Uterus (tissue), 3 donors: ENCODE measurements at regions not wholly inside any gene's neighbourhood (a gene's known extent, or its start where the extent isn't known, plus 50 kb on each side); places are given as distances from the start of the nearest gene placed in this dataset.

Source experiments
- DNase-seq, 2 donors: peaks; one replicate each; pipeline ENCODE4 v3.0.0-alpha.2; 2019 to 2020
- H3K27ac ChIP-seq, 2 donors: fragments of 200-600 bp; sonication (generic); 1 replicate in 1 of 2; 2 replicates in 1 of 2; pipeline ENCODE4 v1.5.1; 2016 to 2018
- H3K27me3 ChIP-seq, 2 donors: fragments of 200-600 bp; sonication (generic); one replicate each; pipeline ENCODE4 v1.5.1; 2018 to 2019; ENCODE audit warnings: control low read depth in 1 of 2
- H3K36me3 ChIP-seq, 2 donors: fragments of 200-600 bp; sonication (generic); one replicate each; pipeline ENCODE4 v1.5.1; 2019; ENCODE audit warnings: control low read depth in 1 of 2
- H3K4me1 ChIP-seq, 2 donors: fragments of 200-600 bp; sonication (generic); one replicate each; pipeline ENCODE4 v1.5.1; 2018 to 2019; ENCODE audit warnings: control low read depth in 1 of 2
- H3K4me3 ChIP-seq, 2 donors: fragments of 200-600 bp; sonication (generic); 1 replicate in 1 of 2; 2 replicates in 1 of 2; pipeline ENCODE4 v1.5.1; 2018 to 2019; ENCODE audit warnings: mild to moderate bottlenecking in 1 of 2
- H3K9me3 ChIP-seq, 2 donors: fragments of 200-600 bp; sonication (generic); one replicate each; pipeline ENCODE4 v1.5.1; 2019; ENCODE audit warnings: control low read depth in 1 of 2
- CTCF ChIP-seq, 4 experiments: fragments of 200-600 bp in 2 of 4; fragments of 450-650 bp in 2 of 4; sonication (generic) in 2 of 4; IDR thresholded peaks; one replicate each; pipeline ENCODE4 v1.5.1; 2016 to 2019; ENCODE audit warnings: antibody characterized with exemption in 4 of 4, mild to moderate bottlenecking in 2 of 4, moderate library complexity in 1 of 4
- POLR2A ChIP-seq, 2 donors: fragments of 450-650 bp; IDR thresholded peaks; one replicate each; pipeline ENCODE4 v1.6.1; 2016; ENCODE audit warnings: antibody characterized with exemption in 2 of 2, mild to moderate bottlenecking in 1 of 2, moderate library complexity in 1 of 2
- intact Hi-C: fragments of 100-400 bp; cut with DNase I; formaldehyde crosslinking; loops from one replicate; pipeline ENCODE4 v1.15.1; 2023; ENCODE audit warnings: low total_unique reads
- donor health status: DM: yes; HTN: yes; CAD: no.

DNA sequence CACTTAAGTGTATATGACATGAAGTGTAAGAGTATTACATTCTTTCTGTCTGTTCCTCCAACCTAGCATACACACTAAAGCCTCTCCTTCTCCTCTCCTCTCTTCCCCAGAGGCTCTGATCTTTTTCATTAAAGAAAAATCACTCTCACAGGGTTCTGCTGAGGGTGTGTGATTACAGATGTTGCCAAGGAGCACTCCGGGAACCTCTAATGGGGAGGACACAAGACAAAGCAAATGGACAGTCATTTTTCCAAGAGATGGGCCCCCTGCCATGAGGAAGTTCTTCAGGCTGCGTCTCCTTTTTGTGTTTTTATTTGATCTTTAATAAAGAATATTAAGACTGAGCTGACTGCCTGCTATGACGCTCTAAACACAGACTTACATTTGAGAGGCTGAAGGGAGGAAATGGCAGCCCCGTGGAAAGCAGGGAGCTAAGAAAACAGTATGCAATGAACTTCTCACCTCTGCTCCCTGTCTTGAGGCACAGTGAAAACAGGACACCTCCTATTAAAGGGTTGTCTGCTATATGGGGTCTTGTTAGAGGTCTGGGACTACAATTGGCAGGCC is 578.1 kb downstream of the PIK3C3 start:
- TF ChIP-seq CTCF (IDR thresholded peaks at IDR 0.05) = no peak
- TF ChIP-seq POLR2A (IDR thresholded peaks at IDR 0.05) = no peak
- H3K4me3 ChIP-seq = no peak overlapping the region
- intact Hi-C loops = no loop called here
- H3K9me3 ChIP-seq = no peaks in the 10 kb centered on the region
- H3K27ac ChIP-seq = peak overlapping the region; percentile 28 to 36
- H3K4me1 ChIP-seq = no peaks in the 10 kb centered on the region
- no peaks in the 10 kb centered on the region for H3K36me3 ChIP-seq
- H3K27me3 ChIP-seq = no peaks in the 10 kb centered on the region
- DNase-seq = no peak

GRCh38 chr18:42533616-42534015 is 578.6 kb downstream of the PIK3C3 start:
- H3K4me3 ChIP-seq = no peak overlapping the region
- intact Hi-C loops = no loop called here
- DNase-seq = no peak
- H3K27ac ChIP-seq = peak overlapping the region; percentile 28 to 36
- H3K27me3 ChIP-seq = no peaks in the 10 kb centered on the region
- TF ChIP-seq POLR2A (IDR thresholded peaks at IDR 0.05) (no peak), CTCF (IDR thresholded peaks at IDR 0.05) (no peak)
- no peaks in the 10 kb centered on the region for H3K36me3 ChIP-seq
- H3K4me1 ChIP-seq = no peaks in the 10 kb centered on the region
- no peaks in the 10 kb centered on the region for H3K9me3 ChIP-seq

DNA sequence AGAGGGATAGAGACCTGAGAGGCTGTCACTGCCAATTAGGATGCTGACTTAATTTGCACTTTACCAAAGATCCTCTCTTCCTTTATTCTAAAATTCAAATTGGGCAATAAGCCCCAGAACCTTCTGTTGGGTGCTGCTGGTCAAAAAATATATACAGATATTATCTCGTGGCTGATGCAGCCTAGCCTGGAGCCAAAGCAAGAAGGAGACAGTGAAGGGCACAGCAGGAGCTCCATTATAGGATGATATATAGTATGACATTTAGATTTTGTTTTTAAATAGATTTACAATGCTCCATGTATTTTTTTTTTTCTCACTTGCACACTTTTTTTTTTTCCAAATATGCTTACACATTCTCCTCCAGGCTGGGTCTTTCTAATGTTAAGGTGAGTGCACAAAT is 579.3 kb downstream of the PIK3C3 start:
- intact Hi-C loops = no loop called here
- no peak for DNase-seq
- H3K9me3 ChIP-seq = no peaks in the 10 kb centered on the region
- H3K27me3 ChIP-seq = no peaks in the 10 kb centered on the region
- no peaks in the 10 kb centered on the region for H3K36me3 ChIP-seq
- no peak overlapping the region for H3K4me3 ChIP-seq
- no peaks in the 10 kb centered on the region for H3K4me1 ChIP-seq
- TF ChIP-seq CTCF (IDR thresholded peaks at IDR 0.05) = no peak
- no peak for TF ChIP-seq POLR2A (IDR thresholded peaks at IDR 0.05)
- H3K27ac ChIP-seq = no peak overlapping the region

DNA sequence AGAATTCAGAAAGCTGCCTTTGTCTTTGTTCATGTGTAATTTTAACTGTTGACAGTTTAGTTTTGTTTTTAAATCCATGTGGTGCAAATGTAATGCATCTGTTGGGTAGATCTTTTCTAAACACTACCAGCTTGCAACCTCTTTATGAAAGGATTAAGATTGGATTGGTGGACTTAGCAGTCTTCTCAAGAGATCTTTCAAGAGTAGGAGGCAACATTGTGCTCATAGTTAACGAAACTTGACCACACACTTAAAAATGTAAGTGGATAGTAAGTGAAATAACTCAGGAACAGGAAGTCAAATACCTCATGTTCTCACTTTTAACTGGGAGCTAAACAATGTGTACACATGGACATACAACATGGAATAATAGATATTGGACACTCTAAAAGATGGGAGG is 579.0 kb downstream of the RIT2 start:
- Histone ChIP-seq H3K27ac (no peak overlapping the region), H3K36me3 (no peaks in the 10 kb centered on the region), H3K4me3 (no peak overlapping the region), H3K27me3 (no peaks in the 10 kb centered on the region), H3K9me3 (no peaks in the 10 kb centered on the region), H3K4me1 (no peaks in the 10 kb centered on the region)
- DNase-seq = no peak
- TF ChIP-seq POLR2A (IDR thresholded peaks at IDR 0.05) (no peak), CTCF (IDR thresholded peaks at IDR 0.05) (no peak)
- intact Hi-C loops = no loop called here

GRCh38 chr18:42537291-42537690 is 578.2 kb downstream of the RIT2 start:
- intact Hi-C loops = no loop called here
- DNase-seq = no peak
- Histone ChIP-seq H3K27ac (no peak overlapping the region), H3K4me3 (no peak overlapping the region), H3K9me3 (no peaks in the 10 kb centered on the region), H3K4me1 (no peaks in the 10 kb centered on the region), H3K36me3 (no peaks in the 10 kb centered on the region), H3K27me3 (no peaks in the 10 kb centered on the region)
- TF ChIP-seq CTCF (IDR thresholded peaks at IDR 0.05) (no peak), POLR2A (IDR thresholded peaks at IDR 0.05) (no peak)
